ENCODE measurements at regions not wholly inside any gene's neighbourhood (a gene's known extent, or its start where the extent isn't known, plus 50 kb on each side); places are given as distances from the start of the nearest gene placed in this dataset.

DNA sequence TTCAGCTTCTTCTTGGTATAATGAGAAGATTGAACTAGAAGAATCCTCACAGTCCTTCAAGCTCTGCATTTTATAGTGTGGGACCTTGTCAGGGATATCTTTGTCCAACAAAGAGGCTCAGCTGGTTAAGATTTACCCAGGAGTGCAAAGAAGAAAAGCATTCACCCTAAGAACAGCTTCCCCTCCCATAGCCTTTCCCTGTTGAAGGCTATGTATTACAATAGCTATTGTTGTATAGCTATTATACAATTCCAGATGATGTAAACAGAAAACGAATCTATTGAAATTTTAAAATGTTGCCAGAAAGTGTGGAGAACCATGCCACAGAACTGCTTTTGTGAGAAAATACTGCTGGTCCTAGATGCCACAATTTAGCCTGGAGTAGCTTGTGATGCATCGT, 85.5 kb upstream of the CNKSR3 start:
- intact Hi-C loops (cut with DNase I), result no loop called here
- no peak for DNase-seq

GRCh38 chr6:154596701-154597100, 86.2 kb upstream of the CNKSR3 start:
- intact Hi-C loops (cut with DNase I), result no loop called here
- DNase-seq, result no peak

DNA sequence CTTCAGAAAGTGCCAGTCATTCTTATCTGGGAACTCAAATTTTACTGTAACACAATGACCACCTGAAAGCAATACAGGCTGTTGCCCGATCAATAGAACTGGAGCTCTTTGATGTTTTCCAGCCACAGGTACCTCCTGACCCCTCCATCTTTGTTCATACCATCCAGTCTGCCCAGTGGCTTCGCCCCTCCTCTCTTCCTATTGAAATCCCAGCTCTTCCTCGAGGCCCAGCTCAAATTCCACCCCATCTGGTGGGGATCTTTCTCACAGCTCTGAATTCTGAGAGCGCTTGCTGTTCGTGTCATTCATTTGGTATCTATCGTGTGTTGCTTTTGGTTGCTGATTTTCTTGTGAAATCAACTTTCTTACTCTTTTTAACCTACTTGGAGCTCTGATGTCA, 87.9 kb upstream of the CNKSR3 start:
- DNase-seq, result no peak
- intact Hi-C loops (cut with DNase I), result no loop called here

DNA sequence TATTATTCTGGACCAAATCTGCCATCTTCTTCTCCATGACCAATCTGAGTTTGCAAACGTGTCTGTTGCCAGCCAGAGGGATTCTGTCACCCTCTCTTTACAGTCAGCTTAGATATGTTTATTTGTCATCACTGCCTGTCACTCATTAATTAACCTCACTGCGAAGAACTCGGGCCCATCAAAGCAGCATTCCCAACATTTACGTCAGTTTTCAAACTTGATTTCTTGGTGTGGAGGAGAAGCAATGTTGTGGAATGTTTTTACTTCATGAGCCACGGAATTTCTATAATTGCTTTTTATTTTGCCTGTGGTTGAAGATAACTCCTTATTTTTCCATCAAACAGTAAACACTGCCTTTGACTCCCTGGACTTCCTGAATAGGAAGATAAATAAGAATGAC, 91.8 kb upstream of the CNKSR3 start:
- DNase-seq, result no peak
- intact Hi-C loops (cut with DNase I), result no loop called here

- DNase-seq, result no peak
- intact Hi-C loops (cut with DNase I), result no loop called here
Observed at GRCh38 chr6:154602708-154603107, 92.2 kb upstream of the CNKSR3 start.

GRCh38 chr6:154604119-154604518, 93.6 kb upstream of the CNKSR3 start:
- intact Hi-C loops (cut with DNase I), result no loop called here

GRCh38 chr6:154605178-154605881, 94.8 kb upstream of the CNKSR3 start:
- intact Hi-C loops (cut with DNase I), result no loop called here
- DNase-seq, result no peak

More at GRCh38 chr6:154604119-154604518, 93.6 kb upstream of the CNKSR3 start:
- no peak for DNase-seq

GRCh38 chr6:154605882-154606370, 95.4 kb upstream of the CNKSR3 start:
- intact Hi-C loops (cut with DNase I), result no loop called here
- DNase-seq, result no peak

DNA sequence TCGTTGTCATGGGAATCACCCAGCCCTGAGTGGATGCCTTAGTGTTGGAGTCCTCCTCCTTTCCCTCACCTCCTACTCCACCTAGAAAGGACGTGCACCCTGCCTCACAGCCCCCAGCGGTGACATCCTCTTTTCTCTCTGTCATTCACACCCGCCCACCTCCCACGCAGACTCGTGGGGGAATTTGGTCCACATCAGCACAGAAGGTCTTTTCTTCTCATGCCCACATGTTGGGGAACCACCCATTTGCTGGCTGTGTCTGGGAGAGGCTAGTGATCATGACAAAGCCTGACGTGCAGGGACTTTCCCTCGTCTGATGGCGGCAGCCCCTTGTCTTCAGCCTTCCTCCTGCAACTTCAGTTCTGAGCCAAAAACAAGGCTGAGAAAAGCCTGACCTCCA, 96.0 kb upstream of the CNKSR3 start:
- no peak for DNase-seq
- intact Hi-C loops (cut with DNase I), result no loop called here

- intact Hi-C loops (cut with DNase I), result no loop called here
- no peak for DNase-seq
Observed at GRCh38 chr6:154606860-154607259, 96.4 kb upstream of the CNKSR3 start.

DNA sequence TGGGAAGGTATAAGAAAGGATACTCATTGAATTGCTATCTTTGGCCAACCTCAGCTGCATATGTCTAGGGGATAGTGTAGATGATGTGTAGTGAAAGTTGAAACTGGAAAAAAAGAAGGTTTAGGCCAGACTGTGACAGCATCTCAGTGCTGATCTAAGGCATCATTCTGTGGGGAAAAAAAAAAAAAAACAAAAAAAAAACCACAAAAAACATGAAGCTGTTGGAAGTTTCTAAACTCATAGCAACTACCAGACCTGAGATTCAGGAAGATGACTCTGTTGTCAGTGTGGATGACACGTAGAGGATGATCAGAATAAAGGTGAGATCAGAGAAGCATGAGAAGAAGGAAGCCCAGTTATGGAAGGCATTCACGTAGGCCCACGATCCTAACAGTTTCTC, 100.8 kb upstream of the CNKSR3 start:
- DNase-seq, result no peak
- intact Hi-C loops (cut with DNase I), result no loop called here

DNA sequence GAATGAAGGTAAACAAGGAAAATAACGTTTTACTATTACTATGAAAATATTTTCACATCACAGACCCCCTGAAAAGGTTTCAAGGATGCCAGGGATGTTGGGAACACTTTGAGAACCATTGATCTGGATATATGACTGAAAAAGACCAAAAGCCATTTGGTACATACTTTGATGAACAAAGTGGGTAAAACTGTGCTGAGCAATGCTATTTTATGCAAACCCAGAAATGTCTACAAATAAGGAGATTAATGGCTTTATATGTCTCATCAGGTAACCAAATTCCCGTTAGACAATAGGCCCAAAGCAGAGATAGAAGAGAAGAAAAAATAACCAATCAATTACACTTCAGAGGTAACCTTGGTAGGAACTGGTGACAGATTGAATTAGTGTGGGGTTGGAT, 101.4 kb upstream of the CNKSR3 start:
- intact Hi-C loops (cut with DNase I), result no loop called here
- no peak for DNase-seq

- intact Hi-C loops (cut with DNase I), result no loop called here
- DNase-seq, result no peak
Observed at GRCh38 chr6:154613137-154613676, 102.7 kb upstream of the CNKSR3 start.

GRCh38 chr6:154614101-154614500, 103.6 kb upstream of the CNKSR3 start:
- intact Hi-C loops (cut with DNase I), result no loop called here
- no peak for DNase-seq

DNA sequence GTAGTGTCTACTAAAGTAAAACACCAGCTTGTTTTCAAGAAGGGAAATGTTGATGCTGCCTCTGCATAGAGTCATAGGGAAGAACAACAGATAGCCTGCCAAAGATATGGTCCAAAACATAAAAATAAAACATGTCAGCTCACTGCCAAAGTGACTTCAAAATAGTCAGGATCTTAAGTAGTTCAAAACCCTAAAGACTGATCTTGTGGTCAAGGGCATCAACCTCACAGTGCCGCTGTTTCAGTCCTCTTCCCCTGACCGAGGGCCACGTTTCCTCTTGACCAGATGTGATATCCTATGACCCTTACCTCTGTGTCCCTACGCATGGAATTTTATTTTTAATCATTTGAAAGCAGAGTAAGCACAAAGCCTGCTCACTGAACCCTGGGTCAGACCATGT, 104.2 kb upstream of the CNKSR3 start:
- no peak for DNase-seq
- intact Hi-C loops (cut with DNase I), result no loop called here

- intact Hi-C loops (cut with DNase I), result no loop called here
- DNase-seq, result peak in 41 of 42 donors; percentile 6 to 76 (median 43)
Observed at GRCh38 chr6:154615483-154616025, 105.1 kb upstream of the CNKSR3 start.

- no peak for DNase-seq
- intact Hi-C loops (cut with DNase I), result no loop called here
Observed at GRCh38 chr6:154617175-154617574, 106.7 kb upstream of the CNKSR3 start.

DNA sequence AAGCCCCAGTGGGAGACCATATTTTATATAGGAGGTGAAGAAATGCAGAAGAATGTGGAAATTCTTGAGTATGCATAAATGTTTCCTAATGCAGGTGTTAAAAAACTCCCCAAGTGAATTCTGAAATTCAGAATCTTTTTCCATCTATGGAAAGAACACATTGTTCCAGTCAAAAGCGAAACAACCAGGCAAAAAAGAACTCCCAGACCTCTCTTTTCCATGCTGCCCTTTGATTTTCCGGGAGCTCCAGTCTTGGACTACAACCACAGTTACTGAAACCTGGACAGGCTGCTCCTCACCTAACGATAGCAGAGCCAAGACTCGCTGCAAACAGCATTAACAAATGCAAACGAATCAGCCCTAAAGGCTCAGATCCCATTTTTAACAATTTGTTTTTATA, 108.7 kb upstream of the CNKSR3 start:
- no peak for DNase-seq
- intact Hi-C loops (cut with DNase I), result no loop called here

GRCh38 chr6:154621686-154622085, 111.2 kb upstream of the CNKSR3 start:
- no peak for DNase-seq
- intact Hi-C loops (cut with DNase I), result no loop called here

DNA sequence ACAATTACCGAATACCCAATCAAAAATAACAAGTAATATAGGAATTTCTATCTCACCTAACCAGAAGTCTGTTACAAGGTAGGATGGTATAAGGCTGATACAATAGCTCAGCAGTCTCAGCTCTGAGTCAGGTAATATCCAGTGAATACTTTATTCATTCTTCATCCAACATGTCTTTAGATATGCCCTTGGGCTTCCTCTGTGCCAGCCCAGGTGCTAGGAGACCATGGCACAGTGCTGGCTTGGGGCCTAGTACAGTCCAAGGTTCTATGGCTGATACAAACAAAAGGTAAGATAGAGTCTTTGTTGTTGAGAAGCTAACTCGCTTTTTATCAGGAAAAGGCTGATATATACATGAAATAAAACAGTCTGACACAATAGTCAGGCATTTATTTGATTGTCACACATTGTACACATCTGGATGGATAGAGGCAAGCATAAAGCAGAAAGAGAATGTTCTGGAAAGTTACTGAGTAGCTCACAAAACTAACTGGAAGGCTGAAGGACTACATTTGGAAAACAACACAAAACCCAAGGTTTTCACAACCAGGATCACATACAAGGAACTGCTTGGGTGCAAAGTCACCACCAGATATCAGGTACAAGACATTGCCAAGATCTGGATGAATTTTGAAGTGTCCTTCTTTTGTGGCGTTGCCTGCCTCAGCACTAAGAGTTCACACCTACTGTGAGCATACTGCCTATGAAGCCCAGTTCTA, 110.4 kb upstream of the SCAF8 start:
- DNase-seq, result no peak
- intact Hi-C loops (cut with DNase I), result no loop called here
